22Rv1 (cell line): ENCODE measurements at regions not wholly inside any gene's neighbourhood (a gene's known extent, or its start where the extent isn't known, plus 50 kb on each side); places are given as distances from the start of the nearest gene placed in this dataset.

Experiments
- ZFX ChIP-seq: fragments of 450-650 bp; IDR thresholded peaks from 2 replicates; pipeline ENCODE4 v1.6.1; 2017; ENCODE audit warnings: antibody characterized with exemption, borderline replicate concordance
- TF ChIP-seq, protein P1 (sequence below): fragments of 450-650 bp; IDR thresholded peaks from 2 replicates; pipeline ENCODE4 v1.5.1; 2017; ENCODE audit warnings: mild to moderate bottlenecking

DNA sequence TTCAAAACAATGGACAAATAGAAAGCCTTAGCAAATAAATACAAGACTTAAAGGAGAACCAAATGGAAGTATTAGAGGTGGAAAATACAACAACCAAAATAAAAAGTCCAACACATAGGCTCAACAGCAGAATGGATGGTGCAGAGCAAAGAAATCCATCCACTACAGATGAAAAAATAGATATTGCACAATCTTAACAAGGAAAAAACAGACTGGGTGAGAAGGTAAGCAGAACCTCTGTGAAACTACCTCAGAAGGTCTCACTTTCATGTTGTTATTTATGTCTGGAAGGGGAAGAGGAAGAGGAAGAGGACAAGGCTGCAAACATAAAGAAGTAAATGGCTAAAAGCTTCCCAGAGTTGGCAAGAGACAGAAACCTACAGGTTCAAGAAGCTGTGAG lies 158.7 kb upstream of the NBPF11 start:
- TF ChIP-seq, protein P1, sequence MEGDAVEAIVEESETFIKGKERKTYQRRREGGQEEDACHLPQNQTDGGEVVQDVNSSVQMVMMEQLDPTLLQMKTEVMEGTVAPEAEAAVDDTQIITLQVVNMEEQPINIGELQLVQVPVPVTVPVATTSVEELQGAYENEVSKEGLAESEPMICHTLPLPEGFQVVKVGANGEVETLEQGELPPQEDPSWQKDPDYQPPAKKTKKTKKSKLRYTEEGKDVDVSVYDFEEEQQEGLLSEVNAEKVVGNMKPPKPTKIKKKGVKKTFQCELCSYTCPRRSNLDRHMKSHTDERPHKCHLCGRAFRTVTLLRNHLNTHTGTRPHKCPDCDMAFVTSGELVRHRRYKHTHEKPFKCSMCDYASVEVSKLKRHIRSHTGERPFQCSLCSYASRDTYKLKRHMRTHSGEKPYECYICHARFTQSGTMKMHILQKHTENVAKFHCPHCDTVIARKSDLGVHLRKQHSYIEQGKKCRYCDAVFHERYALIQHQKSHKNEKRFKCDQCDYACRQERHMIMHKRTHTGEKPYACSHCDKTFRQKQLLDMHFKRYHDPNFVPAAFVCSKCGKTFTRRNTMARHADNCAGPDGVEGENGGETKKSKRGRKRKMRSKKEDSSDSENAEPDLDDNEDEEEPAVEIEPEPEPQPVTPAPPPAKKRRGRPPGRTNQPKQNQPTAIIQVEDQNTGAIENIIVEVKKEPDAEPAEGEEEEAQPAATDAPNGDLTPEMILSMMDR, result no peak
- no peak for TF ChIP-seq ZFX
